GM12878 (cell line): ENCODE measurements at regions not wholly inside any gene's neighbourhood (a gene's known extent, or its start where the extent isn't known, plus 50 kb on each side); places are given as distances from the start of the nearest gene placed in this dataset.

Source experiments
- CBFB ChIP-seq: IDR thresholded peaks from 2 replicates; pipeline ENCODE4 v1.6.1; 2016; ENCODE audit warnings: antibody characterized with exemption, low read depth
- CEBPZ ChIP-seq: fragments of 150-350 bp; IDR thresholded peaks from 2 replicates; pipeline ENCODE4 v1.6.1; 2016; ENCODE audit warnings: low read depth, low read length
- CTCF ChIP-seq, 3 experiments: IDR thresholded peaks in 2 of 3; conservative IDR thresholded peaks in 1 of 3; 2 replicates each; pipeline ENCODE4 v1.5.1; 2011; ENCODE audit warnings: low read depth in 3 of 3, low read length in 3 of 3, mild to moderate bottlenecking in 3 of 3, control low read depth in 2 of 3, moderate library complexity in 2 of 3, inconsistent platforms in 1 of 3, mixed read lengths in 1 of 3; ENCODE audit not compliant: control insufficient read depth in 2 of 3, insufficient read depth in 1 of 3; ENCODE audit errors: extremely low read depth in 1 of 3
- EED ChIP-seq: sonication (generic); IDR thresholded peaks from 2 replicates; pipeline ENCODE4 v1.6.1; 2016; ENCODE audit warnings: antibody characterized with exemption, low read depth
- EGR1 ChIP-seq, 2 experiments: IDR thresholded peaks; 1 replicate in 1 of 2; 2 replicates in 1 of 2; pipeline ENCODE4 v1.6.1; 2011 to 2012; ENCODE audit warnings: low read depth in 2 of 2, low read length in 2 of 2, borderline replicate concordance in 1 of 2, mild to moderate bottlenecking in 1 of 2, moderate library complexity in 1 of 2
- EZH2 ChIP-seq: IDR thresholded peaks from 2 replicates; pipeline ENCODE4 v1.6.1; 2012; ENCODE audit warnings: low read depth, mild to moderate bottlenecking, control low read depth, inconsistent platforms, low read length, borderline replicate concordance; ENCODE audit not compliant: control insufficient read depth
- GABPA ChIP-seq: IDR thresholded peaks from 2 replicates; pipeline ENCODE4 v1.6.1; 2014; ENCODE audit warnings: antibody characterized with exemption, low read depth, mild to moderate bottlenecking, inconsistent platforms
- JUNB ChIP-seq: IDR thresholded peaks from 2 replicates; pipeline ENCODE4 v1.6.1; 2016; ENCODE audit warnings: antibody characterized with exemption, mild to moderate bottlenecking
- JUND ChIP-seq: IDR thresholded peaks from 2 replicates; pipeline ENCODE4 v1.6.1; 2012; ENCODE audit warnings: low read depth, mild to moderate bottlenecking, low read length, improper control_type of control experiment, moderate library complexity
- PAX5 ChIP-seq: IDR thresholded peaks from 2 replicates; pipeline ENCODE4 v1.6.1; 2011; ENCODE audit warnings: low read depth, low read length, borderline replicate concordance
- POLR2AphosphoS5 ChIP-seq: IDR thresholded peaks from 2 replicates; pipeline ENCODE4 v1.6.1; 2011; ENCODE audit warnings: mild to moderate bottlenecking, low read length, inconsistent platforms
- SP1 ChIP-seq: IDR thresholded peaks from one replicate; pipeline ENCODE4 v1.6.1; 2011; ENCODE audit warnings: low read depth, low read length
- ZNF687 ChIP-seq: fragments of 450-650 bp; IDR thresholded peaks from 2 replicates; pipeline ENCODE4 v1.6.1; 2017; ENCODE audit warnings: mild to moderate bottlenecking, moderate library complexity
- TF ChIP-seq, protein P1 (sequence below): IDR thresholded peaks from 2 replicates; pipeline ENCODE4 v1.6.1; 2012; ENCODE audit warnings: mild to moderate bottlenecking, low read depth, low read length

DNA sequence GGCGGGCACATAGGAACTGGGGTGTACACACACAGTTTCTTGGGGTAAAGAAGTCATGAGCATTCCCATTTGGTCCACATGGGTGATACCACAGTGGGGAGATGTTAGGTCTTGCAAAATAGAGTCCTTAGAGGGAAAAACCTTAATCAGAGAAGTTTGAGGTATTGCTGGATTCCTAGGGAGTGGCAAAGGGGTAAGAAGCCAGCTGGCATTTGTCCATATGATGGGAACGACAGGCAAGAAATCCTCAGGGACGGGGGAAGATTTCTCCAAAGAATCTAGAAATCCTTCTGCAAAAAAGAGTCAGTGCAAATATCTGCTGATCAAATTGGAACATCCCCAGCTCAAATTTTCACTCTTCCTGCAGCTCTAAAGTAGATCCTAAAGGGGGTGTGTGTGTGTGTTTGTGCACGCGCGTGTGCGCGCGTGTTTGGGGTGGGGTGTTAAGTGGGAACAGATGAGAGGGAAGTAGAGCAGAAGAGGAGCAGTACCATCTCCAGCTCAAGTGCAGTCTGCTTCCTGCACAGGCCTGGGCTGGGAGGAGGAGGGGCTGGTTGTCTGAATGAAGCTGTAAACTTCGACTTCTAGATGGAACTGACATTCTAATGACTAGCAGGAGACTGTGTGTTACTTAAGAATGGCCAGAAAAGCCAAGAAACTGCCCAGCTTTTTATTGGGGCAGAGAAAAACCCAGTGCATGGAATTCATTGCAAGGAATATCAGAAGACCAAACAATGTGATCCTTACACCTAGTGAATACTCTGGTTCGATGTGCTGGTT, 168.0 kb downstream of the SPP2 start:
- TF ChIP-seq CTCF (IDR thresholded peaks at IDR 0.05 in 2 of 3, conservative IDR thresholded peaks at IDR 0.05 in 1 of 3; ENCODE audit: control insufficient read depth in 2 of 3, extremely low read depth in 1 of 3, insufficient read depth in 1 of 3, low read depth in 3 of 3, low read length in 3 of 3) (no peak), CEBPZ (no peak), ZNF687 (no peak), EGR1 (IDR thresholded peaks at IDR 0.05; ENCODE audit: borderline replicate concordance in 1 of 2, low read depth in 2 of 2, low read length in 2 of 2) (no peak), POLR2AphosphoS5 (no peak), JUNB (no peak), SP1 (no peak), PAX5 (no peak), GABPA (no peak), EED (no peak), EZH2 (no peak), CBFB (no peak), JUND (no peak)
- TF ChIP-seq, protein P1, sequence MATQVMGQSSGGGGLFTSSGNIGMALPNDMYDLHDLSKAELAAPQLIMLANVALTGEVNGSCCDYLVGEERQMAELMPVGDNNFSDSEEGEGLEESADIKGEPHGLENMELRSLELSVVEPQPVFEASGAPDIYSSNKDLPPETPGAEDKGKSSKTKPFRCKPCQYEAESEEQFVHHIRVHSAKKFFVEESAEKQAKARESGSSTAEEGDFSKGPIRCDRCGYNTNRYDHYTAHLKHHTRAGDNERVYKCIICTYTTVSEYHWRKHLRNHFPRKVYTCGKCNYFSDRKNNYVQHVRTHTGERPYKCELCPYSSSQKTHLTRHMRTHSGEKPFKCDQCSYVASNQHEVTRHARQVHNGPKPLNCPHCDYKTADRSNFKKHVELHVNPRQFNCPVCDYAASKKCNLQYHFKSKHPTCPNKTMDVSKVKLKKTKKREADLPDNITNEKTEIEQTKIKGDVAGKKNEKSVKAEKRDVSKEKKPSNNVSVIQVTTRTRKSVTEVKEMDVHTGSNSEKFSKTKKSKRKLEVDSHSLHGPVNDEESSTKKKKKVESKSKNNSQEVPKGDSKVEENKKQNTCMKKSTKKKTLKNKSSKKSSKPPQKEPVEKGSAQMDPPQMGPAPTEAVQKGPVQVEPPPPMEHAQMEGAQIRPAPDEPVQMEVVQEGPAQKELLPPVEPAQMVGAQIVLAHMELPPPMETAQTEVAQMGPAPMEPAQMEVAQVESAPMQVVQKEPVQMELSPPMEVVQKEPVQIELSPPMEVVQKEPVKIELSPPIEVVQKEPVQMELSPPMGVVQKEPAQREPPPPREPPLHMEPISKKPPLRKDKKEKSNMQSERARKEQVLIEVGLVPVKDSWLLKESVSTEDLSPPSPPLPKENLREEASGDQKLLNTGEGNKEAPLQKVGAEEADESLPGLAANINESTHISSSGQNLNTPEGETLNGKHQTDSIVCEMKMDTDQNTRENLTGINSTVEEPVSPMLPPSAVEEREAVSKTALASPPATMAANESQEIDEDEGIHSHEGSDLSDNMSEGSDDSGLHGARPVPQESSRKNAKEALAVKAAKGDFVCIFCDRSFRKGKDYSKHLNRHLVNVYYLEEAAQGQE = no peak
